Activated B cell treated with CpG ODN at 0.5 μM for 24 hours (primary cell): ENCODE measurements at regions not wholly inside any gene's neighbourhood (a gene's known extent, or its start where the extent isn't known, plus 50 kb on each side); places are given as distances from the start of the nearest gene placed in this dataset.
A peak's percentile ranks its signal among the peaks of the same experiment; 100 is the strongest.

ENCODE experiments used
- ATAC-seq: fragments of 200-7000 bp; cut with Tn5 transposase; one replicate; pipeline ENCODE4 v1.10.0; 2021; ENCODE audit warnings: low read depth, mild to moderate bottlenecking, moderate library complexity
- CTCF ChIA-PET: fragments of 350-600 bp; sonication (Branson Sonifier 250); formaldehyde crosslinking; loops from one replicate; lab custom pipeline; 2021; ENCODE audit warnings: antibody characterized with exemption; lab: Charles Lee
- POLR2A ChIA-PET: fragments of 350-600 bp; sonication (Branson Sonifier 250); formaldehyde crosslinking; loops from one replicate; lab custom pipeline; 2021; ENCODE audit warnings: antibody characterized with exemption; lab: Charles Lee
- DNase-seq: peaks from one replicate; pipeline ENCODE4 v3.0.0; 2022
- H3K27ac Mint-ChIP-seq: one replicate; pipeline ENCODE4 v1.8.0; 2020; ENCODE audit warnings: mixed read lengths
- H3K27me3 Mint-ChIP-seq: one replicate; pipeline ENCODE4 v1.8.0; 2021; ENCODE audit warnings: mixed read lengths
- H3K36me3 Mint-ChIP-seq: one replicate; pipeline ENCODE4 v1.8.0; 2021; ENCODE audit warnings: low read depth, mixed read lengths
- H3K4me1 Mint-ChIP-seq: one replicate; pipeline ENCODE4 v1.8.0; 2021; ENCODE audit warnings: mixed read lengths
- H3K4me3 Mint-ChIP-seq: one replicate; pipeline ENCODE4 v1.8.0; 2020; ENCODE audit warnings: mild to moderate bottlenecking, mixed read lengths
- H3K9me3 Mint-ChIP-seq: one replicate; pipeline ENCODE4 v1.8.0; 2020; ENCODE audit warnings: mixed read lengths
- intact Hi-C: fragments of 100-400 bp; cut with micrococcal nuclease; formaldehyde crosslinking; loops from one replicate; pipeline ENCODE4 v1.15.1; 2024
- TF ChIP-seq, protein P1 (sequence below): fragments of 200-600 bp; IDR thresholded peaks from one replicate; pipeline ENCODE4 v1.8.0; 2022; ENCODE audit warnings: antibody characterized with exemption, mild to moderate bottlenecking

- TF ChIP-seq, protein P1, sequence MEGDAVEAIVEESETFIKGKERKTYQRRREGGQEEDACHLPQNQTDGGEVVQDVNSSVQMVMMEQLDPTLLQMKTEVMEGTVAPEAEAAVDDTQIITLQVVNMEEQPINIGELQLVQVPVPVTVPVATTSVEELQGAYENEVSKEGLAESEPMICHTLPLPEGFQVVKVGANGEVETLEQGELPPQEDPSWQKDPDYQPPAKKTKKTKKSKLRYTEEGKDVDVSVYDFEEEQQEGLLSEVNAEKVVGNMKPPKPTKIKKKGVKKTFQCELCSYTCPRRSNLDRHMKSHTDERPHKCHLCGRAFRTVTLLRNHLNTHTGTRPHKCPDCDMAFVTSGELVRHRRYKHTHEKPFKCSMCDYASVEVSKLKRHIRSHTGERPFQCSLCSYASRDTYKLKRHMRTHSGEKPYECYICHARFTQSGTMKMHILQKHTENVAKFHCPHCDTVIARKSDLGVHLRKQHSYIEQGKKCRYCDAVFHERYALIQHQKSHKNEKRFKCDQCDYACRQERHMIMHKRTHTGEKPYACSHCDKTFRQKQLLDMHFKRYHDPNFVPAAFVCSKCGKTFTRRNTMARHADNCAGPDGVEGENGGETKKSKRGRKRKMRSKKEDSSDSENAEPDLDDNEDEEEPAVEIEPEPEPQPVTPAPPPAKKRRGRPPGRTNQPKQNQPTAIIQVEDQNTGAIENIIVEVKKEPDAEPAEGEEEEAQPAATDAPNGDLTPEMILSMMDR, result no peak
- H3K9me3 Mint-ChIP-seq, result no peaks in the 10 kb centered on the region
- DNase-seq (no peak), ATAC-seq (no peak)
- H3K36me3 Mint-ChIP-seq, result no peaks in the 10 kb centered on the region
- H3K27ac Mint-ChIP-seq, result no peak overlapping the region
- POLR2A ChIA-PET, result no interaction called here
- CTCF ChIA-PET, result no interaction called here
- H3K4me3 Mint-ChIP-seq, result no peak overlapping the region
- H3K4me1 Mint-ChIP-seq, result no peaks in the 10 kb centered on the region
- peaks cover 8% of the 10 kb centered on the region for H3K27me3 Mint-ChIP-seq
- intact Hi-C loops, result no loop called here
Measured at GRCh38 chr2:239564587-239564986, 163.8 kb upstream of the HDAC4 start.

DNA sequence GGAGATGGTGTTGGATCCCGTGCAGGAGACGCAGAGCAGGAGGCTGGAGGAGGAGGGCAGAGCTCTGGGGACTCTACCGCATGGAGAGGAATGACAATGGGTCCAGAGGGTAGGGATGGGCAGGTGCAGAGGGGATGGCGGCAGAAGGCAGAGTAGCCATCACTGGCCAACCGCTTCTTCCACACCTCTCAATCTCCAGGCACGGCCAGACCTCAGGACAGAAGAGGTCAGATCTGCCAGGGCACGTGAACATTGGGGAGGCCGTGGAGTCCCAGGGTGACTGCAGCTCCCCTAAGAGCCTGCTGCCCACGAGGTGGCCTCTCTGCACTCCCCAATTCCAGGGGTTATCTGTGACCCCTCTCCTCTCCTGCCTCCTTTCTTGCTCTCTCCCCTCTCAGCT is 162.7 kb upstream of the HDAC4 start:
- Mint-ChIP-seq H3K27ac (no peak overlapping the region), H3K36me3 (no peaks in the 10 kb centered on the region), H3K27me3 (peaks cover 10% of the 10 kb centered on the region), H3K9me3 (no peaks in the 10 kb centered on the region), H3K4me3 (no peak overlapping the region), H3K4me1 (no peaks in the 10 kb centered on the region)
- ChIA-PET CTCF (no interaction called here), POLR2A (no interaction called here)
- DNase-seq, result peak; percentile 1
- TF ChIP-seq, protein P1, result no peak
- no peak for ATAC-seq
- intact Hi-C loops, result no loop called here

- TF ChIP-seq, protein P1, result no peak
- H3K9me3 Mint-ChIP-seq, result peaks cover under 1% of the 10 kb centered on the region
- ChIA-PET POLR2A (no interaction called here), CTCF (no interaction called here)
- no peak overlapping the region for H3K27ac Mint-ChIP-seq
- H3K4me1 Mint-ChIP-seq, result no peaks in the 10 kb centered on the region
- H3K36me3 Mint-ChIP-seq, result no peaks in the 10 kb centered on the region
- DNase-seq, result no peak
- intact Hi-C loops, result no loop called here
- H3K27me3 Mint-ChIP-seq, result peaks cover 11% of the 10 kb centered on the region
- no peak for ATAC-seq
- no peak overlapping the region for H3K4me3 Mint-ChIP-seq
Measured at GRCh38 chr2:239561446-239562001, 160.7 kb upstream of the HDAC4 start.

DNA sequence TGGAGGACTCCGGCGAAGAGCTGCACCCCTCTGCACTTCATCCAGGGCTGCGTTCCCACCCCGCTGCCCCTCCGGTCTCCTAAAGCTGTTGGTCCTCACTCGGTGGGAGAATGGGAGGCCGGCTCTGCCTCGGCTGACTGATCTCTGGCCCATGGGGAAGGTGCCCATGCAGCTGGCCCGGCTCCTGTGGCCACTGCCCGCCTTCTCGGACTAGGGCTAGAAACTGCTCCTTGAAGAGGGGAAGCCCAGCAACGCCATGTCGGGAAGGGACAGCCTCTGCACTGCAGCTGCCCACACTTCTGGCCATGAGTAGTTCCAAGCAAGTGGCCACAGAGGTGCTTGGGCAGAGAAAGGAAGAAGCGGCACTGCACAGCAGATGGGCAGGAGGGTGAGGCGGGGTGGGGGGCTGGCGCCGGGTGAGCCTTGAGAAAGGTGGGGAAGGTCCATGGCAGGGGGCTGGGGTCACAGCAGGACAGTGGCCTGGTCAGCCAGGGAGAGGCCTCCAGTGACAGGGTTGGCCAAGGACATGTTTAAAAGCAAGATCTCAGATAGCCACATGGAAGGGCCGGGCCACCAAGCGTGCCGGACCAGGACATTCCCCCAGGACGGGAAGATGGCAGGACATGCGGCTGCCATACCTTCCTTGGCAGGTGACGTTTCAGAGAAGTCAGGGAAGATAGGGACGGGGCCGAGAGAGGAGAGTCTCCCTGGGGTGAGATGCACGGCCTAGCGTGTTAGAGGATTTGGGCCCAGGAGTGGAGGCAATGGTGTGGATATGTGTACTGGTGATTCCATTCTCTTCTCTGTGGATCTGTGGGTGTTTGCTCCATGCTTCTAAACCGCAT is 158.8 kb upstream of the HDAC4 start:
- Mint-ChIP-seq H3K9me3 (peaks cover 3% of the 10 kb centered on the region), H3K4me1 (no peaks in the 10 kb centered on the region), H3K4me3 (no peak overlapping the region), H3K27ac (no peak overlapping the region), H3K27me3 (peaks cover 14% of the 10 kb centered on the region), H3K36me3 (no peaks in the 10 kb centered on the region)
- DNase-seq (no peak), ATAC-seq (no peak)
- TF ChIP-seq, protein P1, result no peak
- CTCF ChIA-PET, result no interaction called here
- intact Hi-C loops, result no loop called here
- POLR2A ChIA-PET, result interaction anchor here (0.7 kb wide), 1 partner anchor 104 kb away, joined by 8 read pairs; no protein-coding TSS in a partner anchor

DNA sequence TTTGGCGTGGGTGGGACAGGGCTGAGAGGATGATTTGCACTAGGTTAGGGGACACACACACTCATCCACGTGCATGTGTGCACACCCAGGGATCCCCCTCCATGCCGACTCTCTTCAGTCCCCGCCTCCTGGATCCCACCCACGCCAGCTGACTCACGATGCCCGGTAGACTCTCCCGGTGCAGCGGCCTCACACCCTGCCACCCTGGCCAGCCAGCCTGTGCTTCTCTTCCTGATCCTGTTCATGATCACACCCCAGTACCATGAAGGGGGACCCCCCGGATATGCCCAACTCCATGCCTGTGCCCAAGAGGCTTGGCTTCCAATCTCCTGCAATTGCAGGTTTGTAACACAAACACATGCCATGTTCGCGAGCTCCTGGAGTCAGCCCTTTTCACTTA is 157.8 kb upstream of the HDAC4 start:
- TF ChIP-seq, protein P1, result no peak
- Mint-ChIP-seq H3K4me1 (no peaks in the 10 kb centered on the region), H3K9me3 (peaks cover 3% of the 10 kb centered on the region), H3K27me3 (peaks cover 14% of the 10 kb centered on the region), H3K36me3 (no peaks in the 10 kb centered on the region), H3K4me3 (no peak overlapping the region), H3K27ac (no peak overlapping the region)
- intact Hi-C loops, result no loop called here
- ChIA-PET CTCF (no interaction called here), POLR2A (no interaction called here)
- ATAC-seq, result no peak
- no peak for DNase-seq
